ENCODE measurements at regions not wholly inside any gene's neighbourhood (a gene's known extent, or its start where the extent isn't known, plus 50 kb on each side); places are given as distances from the start of the nearest gene placed in this dataset.
"Not testable (repeated sequence)": the region's sequence is repeated elsewhere in the genome, so short reads cannot be mapped to it uniquely, and the experiment has no call there.

GRCh38 chr4:49218094-49218493, 232.0 kb downstream of the CWH43 start:
- not testable (repeated sequence) for H3K4me2 ChIP-seq (ENCODE audit: low read length); H2AK5ac ChIP-seq (ENCODE audit: low read length); H3K36me3 ChIP-seq (ENCODE audit: control insufficient read depth in 1 of 2, insufficient read depth in 2 of 2, low read length in 2 of 2); H4K91ac ChIP-seq (ENCODE audit: low read depth, low read length); H3K14ac ChIP-seq (ENCODE audit: low read length); H3K4ac ChIP-seq (ENCODE audit: low read depth, low read length); H3K9ac ChIP-seq (ENCODE audit: low read length); H3K18ac ChIP-seq (ENCODE audit: low read length); H2BK5ac ChIP-seq (ENCODE audit: low read depth, low read length, poor library complexity); H3K4me1 ChIP-seq (ENCODE audit: control insufficient read depth in 1 of 2, insufficient read depth in 2 of 2, low read length in 2 of 2); H3K27ac ChIP-seq (ENCODE audit: low read depth, low read length); H3K23ac ChIP-seq (ENCODE audit: low read length); H2BK12ac ChIP-seq (ENCODE audit: low read length); H4K8ac ChIP-seq (ENCODE audit: low read depth, low read length); DNase-seq; H2BK120ac ChIP-seq (ENCODE audit: insufficient read depth, low read length, poor library complexity); H4K12ac ChIP-seq (ENCODE audit: low read depth, low read length); H2AFZ ChIP-seq (ENCODE audit: insufficient read depth, low read length, poor library complexity); H3K79me1 ChIP-seq (ENCODE audit: low read length); H3K79me2 ChIP-seq (ENCODE audit: control insufficient read depth, insufficient read depth, low read length, poor library complexity); H3K27me3 ChIP-seq (ENCODE audit: insufficient read depth, low read length)
- peaks cover 46% of the 10 kb centered on the region for H3K9me3 ChIP-seq (ENCODE audit: insufficient read depth, low read depth, low read length)
- 100% methylated on average over 1 of the region's 3 CpGs for WGBS (ENCODE audit: extremely low coverage, insufficient coverage, insufficient read length)
- H3K4me3 ChIP-seq (ENCODE audit: low read depth, low read length): peak overlapping the region; percentile 38

- H3K27me3 ChIP-seq (ENCODE audit: insufficient read depth, low read length); H2BK12ac ChIP-seq (ENCODE audit: low read length); H3K23ac ChIP-seq (ENCODE audit: low read length); H3K18ac ChIP-seq (ENCODE audit: low read length); H4K91ac ChIP-seq (ENCODE audit: low read depth, low read length); H3K4me1 ChIP-seq (ENCODE audit: control insufficient read depth in 1 of 2, insufficient read depth in 2 of 2, low read length in 2 of 2); H3K27ac ChIP-seq (ENCODE audit: low read depth, low read length); H2AK5ac ChIP-seq (ENCODE audit: low read length); H4K8ac ChIP-seq (ENCODE audit: low read depth, low read length); H3K9ac ChIP-seq (ENCODE audit: low read length); H3K4me2 ChIP-seq (ENCODE audit: low read length); H3K79me1 ChIP-seq (ENCODE audit: low read length); H2BK120ac ChIP-seq (ENCODE audit: insufficient read depth, low read length, poor library complexity); H3K36me3 ChIP-seq (ENCODE audit: control insufficient read depth in 1 of 2, insufficient read depth in 2 of 2, low read length in 2 of 2); H3K79me2 ChIP-seq (ENCODE audit: control insufficient read depth, insufficient read depth, low read length, poor library complexity); H2AFZ ChIP-seq (ENCODE audit: insufficient read depth, low read length, poor library complexity); H3K4ac ChIP-seq (ENCODE audit: low read depth, low read length); H3K14ac ChIP-seq (ENCODE audit: low read length); DNase-seq; H4K12ac ChIP-seq (ENCODE audit: low read depth, low read length); H3K4me3 ChIP-seq (ENCODE audit: low read depth, low read length); H2BK5ac ChIP-seq (ENCODE audit: low read depth, low read length, poor library complexity): not testable (repeated sequence)
- H3K9me3 ChIP-seq (ENCODE audit: insufficient read depth, low read depth, low read length): peaks cover 37% of the 10 kb centered on the region
Measured at GRCh38 chr4:49218931-49219330, 232.9 kb downstream of the CWH43 start.

- no CpG with 5 or more reads among the region's 4 CpGs for WGBS (ENCODE audit: extremely low coverage, insufficient coverage, insufficient read length)
- not testable (repeated sequence) for H3K36me3 ChIP-seq (ENCODE audit: control insufficient read depth in 1 of 2, insufficient read depth in 2 of 2, low read length in 2 of 2); H3K14ac ChIP-seq (ENCODE audit: low read length); H3K18ac ChIP-seq (ENCODE audit: low read length); H3K9ac ChIP-seq (ENCODE audit: low read length); H3K4me2 ChIP-seq (ENCODE audit: low read length); H3K27me3 ChIP-seq (ENCODE audit: insufficient read depth, low read length); DNase-seq; H3K4me3 ChIP-seq (ENCODE audit: low read depth, low read length); H3K27ac ChIP-seq (ENCODE audit: low read depth, low read length); H3K4ac ChIP-seq (ENCODE audit: low read depth, low read length); H2AFZ ChIP-seq (ENCODE audit: insufficient read depth, low read length, poor library complexity); H3K79me2 ChIP-seq (ENCODE audit: control insufficient read depth, insufficient read depth, low read length, poor library complexity); H4K8ac ChIP-seq (ENCODE audit: low read depth, low read length); H2BK120ac ChIP-seq (ENCODE audit: insufficient read depth, low read length, poor library complexity); H3K4me1 ChIP-seq (ENCODE audit: control insufficient read depth in 1 of 2, insufficient read depth in 2 of 2, low read length in 2 of 2); H2AK5ac ChIP-seq (ENCODE audit: low read length); H4K91ac ChIP-seq (ENCODE audit: low read depth, low read length); H3K23ac ChIP-seq (ENCODE audit: low read length); H4K12ac ChIP-seq (ENCODE audit: low read depth, low read length); H3K79me1 ChIP-seq (ENCODE audit: low read length); H2BK12ac ChIP-seq (ENCODE audit: low read length); H2BK5ac ChIP-seq (ENCODE audit: low read depth, low read length, poor library complexity)
- peaks cover 30% of the 10 kb centered on the region for H3K9me3 ChIP-seq (ENCODE audit: insufficient read depth, low read depth, low read length)
Measured at GRCh38 chr4:49219489-49220225, 233.6 kb downstream of the CWH43 start.

- WGBS (ENCODE audit: extremely low coverage, insufficient coverage, insufficient read length): no CpG with 5 or more reads among the region's 4 CpGs
- H2BK5ac ChIP-seq (ENCODE audit: low read depth, low read length, poor library complexity): no peak overlapping the region
Measured at GRCh38 chr4:49221209-49221608, 235.1 kb downstream of the CWH43 start.

More at GRCh38 chr4:49221209-49221608, 235.1 kb downstream of the CWH43 start:
- no peaks in the 10 kb centered on the region for H3K79me1 ChIP-seq (ENCODE audit: low read length)
- H3K36me3 ChIP-seq (ENCODE audit: control insufficient read depth in 1 of 2, insufficient read depth in 2 of 2, low read length in 2 of 2): no peaks in the 10 kb centered on the region
- no peak for DNase-seq
- no peak overlapping the region for H4K12ac ChIP-seq (ENCODE audit: low read depth, low read length)
- H2AK5ac ChIP-seq (ENCODE audit: low read length): no peak overlapping the region
- H2AFZ ChIP-seq (ENCODE audit: insufficient read depth, low read length, poor library complexity): no peak overlapping the region
- H3K9me3 ChIP-seq (ENCODE audit: insufficient read depth, low read depth, low read length): peaks cover 23% of the 10 kb centered on the region
- H2BK120ac ChIP-seq (ENCODE audit: insufficient read depth, low read length, poor library complexity): no peak overlapping the region
- no peak overlapping the region for H2BK12ac ChIP-seq (ENCODE audit: low read length)
- H4K91ac ChIP-seq (ENCODE audit: low read depth, low read length): no peak overlapping the region
- H4K8ac ChIP-seq (ENCODE audit: low read depth, low read length): no peak overlapping the region
- H3K79me2 ChIP-seq (ENCODE audit: control insufficient read depth, insufficient read depth, low read length, poor library complexity): no peaks in the 10 kb centered on the region
- no peak overlapping the region for H3K4ac ChIP-seq (ENCODE audit: low read depth, low read length)
- peak overlapping the region; percentile 0 for H3K9ac ChIP-seq (ENCODE audit: low read length)
- no peaks in the 10 kb centered on the region for H3K4me1 ChIP-seq (ENCODE audit: control insufficient read depth in 1 of 2, insufficient read depth in 2 of 2, low read length in 2 of 2)
- H3K27me3 ChIP-seq (ENCODE audit: insufficient read depth, low read length): no peaks in the 10 kb centered on the region
- no peak overlapping the region for H3K23ac ChIP-seq (ENCODE audit: low read length)
- H3K18ac ChIP-seq (ENCODE audit: low read length): no peak overlapping the region
- no peak overlapping the region for H3K14ac ChIP-seq (ENCODE audit: low read length)
- H3K4me2 ChIP-seq (ENCODE audit: low read length): no peak overlapping the region
- peak overlapping the region; percentile 10 for H3K4me3 ChIP-seq (ENCODE audit: low read depth, low read length)
- H3K27ac ChIP-seq (ENCODE audit: low read depth, low read length): no peak overlapping the region

All from trophoblast cell (in vitro differentiated cells and primary cell).